GM12874 (cell line): ENCODE measurements at regions not wholly inside any gene's neighbourhood (a gene's known extent, or its start where the extent isn't known, plus 50 kb on each side); places are given as distances from the start of the nearest gene placed in this dataset.
A peak's percentile ranks its signal among the peaks of the same experiment; 100 is the strongest.

Experiments used
- TF ChIP-seq, protein P1 (sequence below): IDR thresholded peaks from 2 replicates; pipeline ENCODE4 v1.5.1; 2011; ENCODE audit warnings: low read depth, mild to moderate bottlenecking, control low read depth, low read length, moderate library complexity; ENCODE audit not compliant: insufficient read depth

DNA sequence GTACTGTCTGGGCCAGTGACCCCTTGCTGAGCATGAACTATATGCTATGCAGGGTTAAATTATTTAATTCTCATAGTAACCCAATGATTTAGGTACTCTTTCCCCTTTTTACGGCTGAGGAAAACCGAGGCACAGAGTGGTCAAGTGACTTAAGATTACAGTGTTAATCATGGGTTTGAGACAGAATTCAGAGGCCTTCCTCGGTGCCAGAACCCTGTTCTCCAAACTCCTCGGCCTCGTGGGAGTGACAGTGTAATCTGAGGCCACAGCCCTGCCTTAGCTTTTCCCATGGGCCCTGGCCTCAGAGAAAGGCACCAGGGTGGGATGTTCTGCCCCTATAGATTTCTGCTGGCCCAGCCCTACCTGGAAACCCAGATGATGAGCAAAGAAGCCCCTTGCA lies 86.4 kb upstream of the ZNF648 start:
- TF ChIP-seq, protein P1, sequence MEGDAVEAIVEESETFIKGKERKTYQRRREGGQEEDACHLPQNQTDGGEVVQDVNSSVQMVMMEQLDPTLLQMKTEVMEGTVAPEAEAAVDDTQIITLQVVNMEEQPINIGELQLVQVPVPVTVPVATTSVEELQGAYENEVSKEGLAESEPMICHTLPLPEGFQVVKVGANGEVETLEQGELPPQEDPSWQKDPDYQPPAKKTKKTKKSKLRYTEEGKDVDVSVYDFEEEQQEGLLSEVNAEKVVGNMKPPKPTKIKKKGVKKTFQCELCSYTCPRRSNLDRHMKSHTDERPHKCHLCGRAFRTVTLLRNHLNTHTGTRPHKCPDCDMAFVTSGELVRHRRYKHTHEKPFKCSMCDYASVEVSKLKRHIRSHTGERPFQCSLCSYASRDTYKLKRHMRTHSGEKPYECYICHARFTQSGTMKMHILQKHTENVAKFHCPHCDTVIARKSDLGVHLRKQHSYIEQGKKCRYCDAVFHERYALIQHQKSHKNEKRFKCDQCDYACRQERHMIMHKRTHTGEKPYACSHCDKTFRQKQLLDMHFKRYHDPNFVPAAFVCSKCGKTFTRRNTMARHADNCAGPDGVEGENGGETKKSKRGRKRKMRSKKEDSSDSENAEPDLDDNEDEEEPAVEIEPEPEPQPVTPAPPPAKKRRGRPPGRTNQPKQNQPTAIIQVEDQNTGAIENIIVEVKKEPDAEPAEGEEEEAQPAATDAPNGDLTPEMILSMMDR = no peak

DNA sequence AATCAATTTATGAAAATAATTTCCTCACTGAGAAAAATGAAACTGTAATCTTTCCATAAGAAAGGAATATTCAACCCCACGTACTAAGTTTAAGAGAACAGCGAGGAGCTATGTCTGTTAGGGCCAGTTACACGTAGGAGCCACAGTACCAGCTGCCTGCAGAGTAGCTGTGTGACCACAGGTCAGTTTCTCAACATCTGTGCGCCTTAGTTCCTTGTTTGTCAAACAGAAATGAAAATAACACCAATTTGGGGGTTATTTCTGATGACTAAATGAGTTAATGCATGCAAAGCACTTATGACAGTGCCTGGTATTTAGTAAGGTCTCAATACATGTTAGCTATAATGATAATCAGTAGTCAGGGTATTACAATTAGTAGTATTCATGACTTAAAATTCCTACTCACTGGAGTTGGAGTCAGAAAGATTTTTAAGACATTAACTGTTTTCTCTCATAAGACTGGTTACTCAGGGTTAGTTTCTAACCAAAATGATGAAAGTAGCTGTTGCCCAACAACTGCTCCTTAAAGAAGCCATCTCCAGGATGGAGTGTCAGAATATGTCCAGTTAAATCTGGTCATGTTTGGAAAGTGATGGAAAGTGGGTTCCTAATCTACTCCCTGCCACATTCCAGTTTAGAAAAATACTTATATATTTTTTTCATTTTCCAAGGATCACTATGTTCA lies 85.8 kb upstream of the ZNF648 start:
- TF ChIP-seq, protein P1 = no peak

DNA sequence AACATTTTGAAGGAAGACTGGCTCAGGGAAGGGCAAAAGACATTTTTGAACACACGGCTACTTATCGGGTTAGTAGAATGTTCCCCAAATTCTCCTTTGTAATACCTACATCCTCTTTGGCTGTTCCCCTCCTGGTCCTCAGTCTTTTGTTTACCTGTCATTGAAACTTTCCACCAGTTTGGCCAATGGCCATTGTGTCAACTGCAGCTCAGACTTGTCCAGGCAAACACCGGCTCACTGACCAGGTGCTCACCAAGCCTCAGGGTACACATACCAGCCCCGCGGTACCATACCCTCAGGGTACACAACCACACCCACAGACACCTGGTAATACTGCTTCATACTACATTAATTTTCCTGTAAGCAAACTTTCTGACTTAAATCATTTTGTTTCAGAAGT lies 84.8 kb upstream of the ZNF648 start:
- TF ChIP-seq, protein P1 = no peak

DNA sequence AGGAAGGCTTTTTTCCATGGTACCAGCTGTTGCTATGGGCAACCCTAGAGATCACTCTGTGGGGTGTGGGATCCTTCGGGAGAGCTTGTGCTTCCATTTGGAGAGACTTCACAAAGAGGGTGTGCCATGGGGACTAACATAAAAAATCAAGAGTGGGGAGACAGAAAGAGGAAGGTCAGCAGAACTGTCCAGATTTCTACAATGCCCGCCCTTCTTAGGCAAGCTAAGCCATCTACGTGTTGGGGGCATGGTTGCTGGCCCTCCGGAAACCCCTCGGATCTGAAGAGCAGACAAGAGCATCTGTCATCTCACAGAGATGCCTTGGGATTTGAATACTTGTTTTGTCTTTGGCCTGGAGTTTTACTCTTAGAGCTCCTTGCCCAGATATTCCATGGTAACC lies 83.9 kb upstream of the ZNF648 start:
- TF ChIP-seq, protein P1 = no peak

DNA sequence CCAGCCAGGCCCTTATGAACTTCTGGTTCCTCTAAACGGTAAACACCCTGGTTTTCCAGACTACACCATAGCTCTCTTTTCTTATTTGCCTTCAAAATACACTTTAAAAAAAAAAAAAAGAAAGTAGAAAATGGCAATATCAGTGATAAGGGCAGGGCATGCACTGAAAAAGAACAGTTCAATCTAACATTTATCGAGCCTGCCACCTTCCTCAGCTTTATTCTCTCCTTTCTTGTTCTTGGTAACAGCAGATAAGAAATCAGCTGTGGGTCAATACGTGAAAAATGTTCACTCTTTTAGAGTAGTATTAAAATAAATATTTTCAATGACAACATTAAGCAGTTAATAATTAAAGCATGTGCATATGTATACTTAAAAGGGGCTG lies 83.1 kb upstream of the ZNF648 start:
- TF ChIP-seq, protein P1 = no peak

DNA sequence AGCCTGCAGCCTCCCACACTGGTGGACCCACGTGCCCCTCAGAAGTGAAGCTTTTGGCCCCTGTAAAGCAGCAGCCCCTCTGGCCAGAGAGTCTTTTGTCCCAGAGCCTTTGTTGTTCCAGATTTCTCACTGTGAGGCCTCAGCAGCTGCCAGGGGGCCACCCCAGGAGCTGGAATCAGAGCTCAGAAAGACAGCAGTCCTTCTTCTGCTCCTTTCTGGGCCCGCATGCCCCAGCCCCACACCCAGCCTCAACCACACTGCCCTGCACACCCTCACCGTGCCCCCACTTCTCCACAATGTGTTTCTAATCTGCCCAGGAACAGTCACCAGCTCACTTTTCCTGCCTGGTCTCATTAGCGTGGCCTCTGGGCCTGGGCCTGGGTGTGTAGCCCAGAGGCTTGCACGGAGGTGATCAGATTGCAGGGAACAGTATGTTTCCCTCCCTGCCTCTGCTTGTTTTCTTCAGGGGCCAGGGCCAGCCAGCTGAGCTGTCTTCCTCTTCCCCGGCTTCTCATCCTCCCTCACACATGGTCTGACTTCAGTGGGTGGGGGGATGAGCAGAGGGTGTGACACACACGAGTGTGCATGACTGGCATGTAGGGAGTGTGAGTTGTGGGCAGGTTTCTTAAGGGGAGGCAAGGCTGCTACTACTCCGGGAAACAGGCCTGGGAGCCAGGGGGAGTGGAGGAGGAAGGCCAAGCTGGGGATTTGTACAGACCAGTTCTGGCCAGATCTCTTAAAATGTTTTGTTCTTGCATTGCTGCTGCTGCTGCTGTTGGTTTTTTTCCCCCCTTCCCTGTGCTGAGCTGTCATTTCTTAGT lies 82.5 kb upstream of the ZNF648 start:
- TF ChIP-seq, protein P1 = no peak

DNA sequence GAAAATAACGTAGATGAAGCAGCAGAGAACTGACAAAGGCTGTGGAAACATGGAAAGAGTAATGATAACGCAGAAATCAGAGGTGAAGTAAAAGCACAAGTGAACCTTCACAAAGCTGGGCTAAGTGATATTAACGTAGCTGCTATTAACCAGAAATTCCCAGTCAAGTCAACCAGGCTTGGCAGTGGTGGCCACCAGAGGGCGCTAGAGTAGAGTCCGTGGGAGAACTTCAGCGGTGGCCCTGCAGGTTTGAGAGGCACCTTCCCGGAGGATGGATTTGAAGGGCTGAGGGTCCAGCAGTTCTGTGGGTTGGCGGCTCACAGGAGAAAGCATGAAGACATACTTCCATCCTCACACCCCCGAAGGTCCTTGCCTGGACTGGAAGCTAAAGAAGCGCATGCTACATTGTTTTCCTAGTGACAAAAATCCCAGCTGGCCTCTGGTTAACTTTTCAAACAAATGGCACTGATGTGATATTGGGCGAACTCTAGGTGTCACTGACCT lies 81.7 kb upstream of the ZNF648 start:
- TF ChIP-seq, protein P1 = peak; percentile 86
